IMR-90 (cell line): ENCODE measurements at regions not wholly inside any gene's neighbourhood (a gene's known extent, or its start where the extent isn't known, plus 50 kb on each side); places are given as distances from the start of the nearest gene placed in this dataset.

ENCODE experiments used
- BHLHE40 ChIP-seq: fragments of 150-350 bp; IDR thresholded peaks from 2 replicates; pipeline ENCODE4 v1.6.1; 2016; ENCODE audit warnings: mild to moderate bottlenecking, low read depth, low read length
- CEBPB ChIP-seq: IDR thresholded peaks from 2 replicates; pipeline ENCODE4 v1.6.1; 2012; ENCODE audit warnings: low read depth, low read length, improper control_type of control experiment
- CTCF ChIP-seq: conservative IDR thresholded peaks from 2 replicates; pipeline ENCODE4 v1.5.1; 2012; ENCODE audit warnings: mild to moderate bottlenecking, low read depth, low read length, improper control_type of control experiment

GRCh38 chr1:17880449-17880848 is 125.3 kb downstream of the ACTL8 start:
- TF ChIP-seq CTCF, result no peak
- TF ChIP-seq BHLHE40, result no peak
- no peak for TF ChIP-seq CEBPB
